HG03280 (cell line): ENCODE measurements at regions not wholly inside any gene's neighbourhood (a gene's known extent, or its start where the extent isn't known, plus 50 kb on each side); places are given as distances from the start of the nearest gene placed in this dataset.

Source experiments
- ATAC-seq: cut with Tn5 transposase; IDR thresholded peaks from one replicate; pipeline ENCODE4 v1.9.1; 2021; ENCODE audit warnings: mild to moderate bottlenecking, moderate library complexity; ENCODE audit not compliant: unreplicated experiment

GRCh38 chr18:41378598-41378997, 576.4 kb upstream of the PIK3C3 start:
- ATAC-seq = no peak

- ATAC-seq = no peak
Measured at GRCh38 chr18:41373612-41374011, 581.4 kb upstream of the PIK3C3 start.

GRCh38 chr18:41372046-41372665, 582.9 kb upstream of the PIK3C3 start:
- ATAC-seq = no peak

GRCh38 chr18:41371156-41372045, 583.6 kb upstream of the PIK3C3 start:
- no peak for ATAC-seq

GRCh38 chr18:41370740-41371139, 584.3 kb upstream of the PIK3C3 start:
- no peak for ATAC-seq

DNA sequence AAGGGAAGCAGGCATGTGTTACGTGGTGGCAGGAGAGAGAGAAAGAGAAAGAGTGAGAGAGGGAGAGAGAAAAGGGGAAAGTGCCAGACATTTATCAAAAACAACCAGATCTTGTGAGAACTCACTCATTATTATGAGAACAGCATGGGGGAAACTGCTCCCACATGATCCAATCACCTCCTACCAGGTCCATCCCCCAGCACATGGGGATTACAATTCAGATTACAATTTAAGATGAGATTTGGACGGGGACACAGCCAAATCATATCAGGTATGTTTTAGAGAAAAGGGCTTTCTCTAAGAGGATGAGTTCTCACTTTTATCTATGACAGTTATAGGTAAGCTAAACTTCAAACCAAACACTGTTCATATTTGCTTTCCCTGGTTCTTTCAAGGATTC, 597.3 kb upstream of the PIK3C3 start:
- ATAC-seq = no peak

DNA sequence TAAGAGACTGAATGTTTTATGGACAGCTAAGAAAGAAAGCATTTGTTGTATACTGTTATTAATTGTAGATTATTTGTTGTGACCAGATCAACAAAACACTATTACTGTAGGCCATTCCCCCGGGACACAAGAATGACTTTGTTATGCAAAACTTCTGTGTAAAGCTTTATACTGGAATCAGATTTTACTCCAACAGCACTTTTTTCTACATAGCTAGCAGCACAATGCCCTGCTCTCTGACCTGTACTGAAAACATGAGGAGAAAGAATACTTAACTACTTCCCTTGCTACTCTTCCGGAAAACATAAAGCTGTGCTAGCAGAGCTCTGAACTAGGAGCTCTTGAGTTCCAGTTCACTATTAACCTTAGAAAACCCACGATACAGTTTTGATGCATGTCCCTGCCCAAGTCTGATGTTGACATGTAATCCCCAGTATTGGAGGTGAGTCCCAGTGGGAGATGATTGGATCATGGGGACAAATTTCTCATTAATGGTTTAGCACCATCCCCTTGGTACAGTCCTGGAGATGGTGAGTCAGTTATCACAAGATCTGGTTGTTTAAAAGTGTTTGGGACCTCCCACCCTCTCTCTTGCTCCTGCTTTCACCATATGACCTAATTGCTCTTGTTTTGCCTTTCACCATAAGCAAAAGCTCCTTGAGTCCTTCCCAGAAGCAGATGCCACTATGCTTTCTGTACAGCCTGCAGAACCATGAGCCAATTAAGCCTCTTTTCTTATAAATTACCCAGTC, 601.1 kb upstream of the PIK3C3 start:
- no peak for ATAC-seq

- ATAC-seq = no peak
Measured at GRCh38 chr18:41351430-41351829, 603.6 kb upstream of the PIK3C3 start.

DNA sequence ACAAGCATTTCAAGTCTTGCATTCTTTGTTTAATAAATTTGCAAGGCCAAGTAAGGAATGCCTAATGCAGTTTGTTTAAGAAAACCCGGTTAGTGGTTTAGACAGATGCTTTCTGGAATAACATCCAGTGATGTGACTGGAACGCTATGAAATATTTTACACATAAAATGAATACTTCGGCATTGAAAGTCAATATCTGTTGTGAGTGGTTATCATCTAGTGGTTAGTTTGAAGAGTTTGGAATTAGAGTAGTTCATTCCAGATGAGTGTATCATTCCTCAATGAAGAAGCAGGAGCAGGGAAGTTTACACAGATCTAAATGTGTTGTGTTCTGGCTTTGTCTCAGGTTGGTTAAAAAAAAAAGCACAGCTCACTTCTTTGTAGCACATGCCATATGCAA, 608.0 kb upstream of the PIK3C3 start:
- no peak for ATAC-seq

GRCh38 chr18:41343808-41344207, 611.2 kb upstream of the PIK3C3 start:
- no peak for ATAC-seq

- no peak for ATAC-seq
Measured at GRCh38 chr18:41338341-41338740, 616.7 kb upstream of the PIK3C3 start.

DNA sequence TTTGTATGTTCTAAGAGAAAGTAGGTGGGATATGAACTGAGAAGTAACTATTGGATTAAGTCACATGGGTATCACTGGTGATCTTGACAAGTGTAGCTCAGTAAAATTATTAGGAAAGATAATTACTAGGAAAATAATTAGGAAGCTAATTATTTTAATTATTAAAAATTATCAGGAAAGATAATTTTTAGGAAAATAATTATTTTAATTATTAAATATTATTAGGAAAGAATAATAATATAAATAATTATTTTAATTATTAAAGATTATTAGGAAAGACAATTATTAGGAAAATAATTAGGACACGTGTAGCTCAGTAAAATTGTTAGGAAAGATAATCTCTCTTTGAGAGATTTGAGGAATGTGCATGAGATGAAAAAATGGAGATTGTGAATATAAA, 623.4 kb upstream of the PIK3C3 start:
- ATAC-seq = no peak

GRCh38 chr18:41326311-41326710, 628.7 kb upstream of the PIK3C3 start:
- no peak for ATAC-seq

- no peak for ATAC-seq
Measured at GRCh38 chr18:41324934-41325333, 630.1 kb upstream of the PIK3C3 start.

DNA sequence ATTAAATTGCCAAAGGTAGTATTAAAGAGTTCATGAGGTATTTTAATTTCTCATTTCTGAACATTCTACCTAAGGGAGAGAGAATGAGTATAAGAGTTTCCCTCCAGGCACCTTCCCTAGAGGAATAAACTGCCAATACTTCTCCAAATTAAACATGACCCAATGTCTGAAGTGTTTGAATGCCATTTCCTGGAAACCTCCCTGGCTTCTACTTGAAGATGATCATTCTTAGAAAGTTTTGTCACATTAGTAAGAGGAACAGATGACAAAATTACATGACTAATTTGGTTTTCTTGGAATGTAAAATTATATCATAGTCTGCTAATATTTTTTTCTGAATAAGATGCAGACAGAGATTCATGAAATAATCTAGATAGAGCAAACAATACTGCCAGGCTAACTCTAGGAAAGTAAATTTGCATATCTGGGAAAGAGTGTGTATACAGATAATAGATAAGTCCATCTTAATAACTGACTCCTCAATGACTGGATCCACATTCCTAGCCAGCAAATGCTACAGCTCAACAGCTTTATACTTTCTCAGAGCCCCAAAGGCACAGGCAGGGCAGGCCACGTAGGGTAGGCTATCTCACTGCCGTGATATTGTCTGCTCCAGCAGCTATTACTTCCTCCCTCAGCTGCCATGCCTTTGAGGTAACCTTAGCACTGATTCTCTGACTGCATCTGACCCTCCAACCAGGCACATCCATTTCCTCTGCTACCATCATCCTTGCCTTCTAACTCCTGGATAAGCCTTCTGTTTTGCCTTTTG, 630.8 kb upstream of the PIK3C3 start:
- ATAC-seq = no peak

DNA sequence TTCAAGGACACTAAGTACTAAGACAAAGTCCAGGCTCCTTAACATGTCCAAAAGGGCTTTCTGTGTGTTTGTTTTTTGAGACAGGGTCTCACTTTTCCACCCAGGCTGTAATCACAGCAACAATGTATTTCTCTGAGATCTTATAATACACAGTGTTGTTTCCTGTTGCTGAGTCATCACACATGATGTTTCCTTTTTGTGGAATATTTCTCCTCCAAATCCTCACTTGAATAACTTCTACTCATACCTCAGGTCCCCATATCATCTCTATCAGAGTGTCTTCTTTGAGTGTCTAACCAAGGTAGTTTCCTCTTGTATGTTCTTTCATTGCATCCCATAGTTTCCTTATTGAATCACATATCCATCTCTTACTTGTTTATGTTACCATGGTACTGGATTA, 632.0 kb upstream of the PIK3C3 start:
- ATAC-seq = no peak

- ATAC-seq = no peak
Measured at GRCh38 chr18:41320100-41320499, 634.9 kb upstream of the PIK3C3 start.

DNA sequence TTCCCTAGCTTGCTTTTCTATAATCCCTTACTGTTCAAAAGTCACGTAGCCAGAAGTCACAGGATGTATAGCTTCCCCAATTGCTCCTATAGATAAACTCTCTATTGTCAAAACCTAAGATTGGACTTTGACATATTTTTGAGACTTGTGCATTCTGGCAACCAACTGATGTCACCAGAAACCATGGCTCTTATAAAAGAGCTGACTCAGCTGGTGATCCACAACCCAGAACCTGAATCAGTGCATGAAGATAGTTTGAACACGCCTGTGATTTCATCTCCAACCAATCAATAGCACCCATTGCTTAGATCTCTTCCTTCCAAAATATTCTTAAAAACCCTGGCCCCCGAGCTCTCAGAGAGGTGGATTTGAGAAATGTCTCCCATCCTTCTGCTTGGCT, 639.9 kb upstream of the PIK3C3 start:
- ATAC-seq = no peak

- no peak for ATAC-seq
Measured at GRCh38 chr18:41311571-41312547, 643.2 kb upstream of the PIK3C3 start.

DNA sequence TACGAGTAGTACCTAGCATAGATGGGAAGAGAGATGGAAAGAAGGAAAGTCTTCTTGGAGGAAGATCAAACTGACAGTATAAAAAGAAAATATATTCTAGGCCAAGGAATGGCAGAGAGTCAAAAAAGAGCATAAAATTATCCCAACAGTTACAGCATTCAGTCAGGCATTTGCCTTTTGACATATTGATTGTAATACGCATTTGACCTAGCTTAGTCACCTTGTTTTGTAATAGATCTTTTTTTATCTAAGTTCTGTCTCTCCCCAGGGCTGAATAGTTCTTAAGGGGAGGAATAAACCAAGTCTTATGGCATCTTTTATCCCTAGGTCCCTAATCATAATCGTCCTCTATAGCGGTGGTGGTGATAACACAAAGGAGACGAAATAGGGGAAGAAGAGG, 657.3 kb upstream of the PIK3C3 start:
- no peak for ATAC-seq
